ENCODE measurements at regions not wholly inside any gene's neighbourhood (a gene's known extent, or its start where the extent isn't known, plus 50 kb on each side); places are given as distances from the start of the nearest gene placed in this dataset.

DNA sequence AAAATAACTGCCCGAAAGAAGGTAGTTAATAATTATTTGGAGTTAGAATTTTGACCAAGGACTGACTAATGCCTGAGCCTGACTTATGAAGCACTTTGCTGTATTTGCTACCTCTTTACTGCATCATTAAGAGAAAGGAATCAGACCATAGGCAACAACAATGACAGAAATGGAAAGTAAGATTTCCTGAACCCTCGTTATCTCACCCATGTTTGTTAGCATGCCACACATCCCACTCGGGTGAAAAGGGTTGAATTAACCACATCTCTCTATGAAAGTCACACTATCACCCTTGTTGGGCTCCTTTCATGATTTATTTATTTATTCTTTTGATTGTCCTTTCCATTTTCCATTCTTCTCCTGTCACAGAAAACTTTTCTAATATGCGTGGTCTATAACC, 59.6 kb downstream of the OLIG3 start:
- DNase-seq, result no peak

DNA sequence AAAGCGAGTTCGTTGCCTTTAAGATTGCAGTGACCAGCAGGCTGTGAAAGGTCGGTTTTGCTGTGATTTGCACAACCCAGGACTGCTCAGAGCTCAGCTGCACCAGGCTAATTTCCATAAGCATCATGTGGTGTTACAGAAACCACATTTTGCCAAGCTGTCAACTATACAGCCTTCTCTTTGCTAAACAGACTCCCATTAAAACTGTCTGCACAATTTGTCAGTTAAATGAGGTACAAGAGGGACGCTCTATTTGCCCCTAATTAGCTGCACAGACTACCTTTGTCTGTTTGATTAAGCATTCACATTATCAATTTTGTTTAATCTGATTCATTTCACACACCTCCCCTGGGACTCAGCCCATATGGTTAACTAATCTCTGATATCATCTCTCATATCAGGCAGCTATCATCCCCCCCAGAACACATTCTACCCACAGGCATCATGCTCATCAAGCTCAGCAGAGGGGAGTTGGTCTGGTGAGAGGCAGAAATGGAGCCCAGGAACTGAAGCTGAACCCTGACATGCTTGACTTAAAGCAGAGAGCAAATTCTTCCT, 62.1 kb downstream of the OLIG3 start:
- no peak for DNase-seq

GRCh38 chr6:137430954-137431353, 63.2 kb downstream of the OLIG3 start:
- no peak for DNase-seq

DNA sequence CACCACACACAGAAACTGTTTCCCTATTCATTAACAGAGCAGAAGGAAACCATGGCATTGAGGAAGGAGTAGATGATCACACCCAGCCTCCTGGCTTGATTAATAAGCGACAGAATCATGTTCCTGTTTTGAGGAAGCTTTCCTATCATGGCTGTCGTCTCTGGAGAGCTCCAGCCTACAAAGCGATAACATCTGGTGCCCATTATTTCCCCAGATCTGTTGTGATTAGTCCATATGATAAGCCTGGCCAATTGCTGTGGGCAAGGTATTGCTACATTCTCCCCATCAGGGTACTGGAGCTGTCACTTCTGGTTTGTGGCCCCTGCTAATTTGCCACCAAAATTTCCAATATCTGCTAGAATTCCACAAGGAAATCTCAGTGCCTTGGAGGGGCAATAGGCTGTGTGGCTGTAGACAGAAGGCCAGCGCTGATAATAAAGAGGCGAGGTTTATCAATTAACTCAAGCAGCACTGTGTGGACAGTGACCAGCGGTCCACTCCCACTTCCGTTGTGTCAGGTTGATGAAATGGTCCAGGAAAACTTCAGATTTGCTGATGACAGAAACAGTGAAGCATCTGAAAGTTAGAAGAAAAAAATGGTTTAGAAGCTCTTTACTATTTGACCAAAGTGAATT, 66.4 kb downstream of the OLIG3 start:
- DNase-seq, result no peak

DNA sequence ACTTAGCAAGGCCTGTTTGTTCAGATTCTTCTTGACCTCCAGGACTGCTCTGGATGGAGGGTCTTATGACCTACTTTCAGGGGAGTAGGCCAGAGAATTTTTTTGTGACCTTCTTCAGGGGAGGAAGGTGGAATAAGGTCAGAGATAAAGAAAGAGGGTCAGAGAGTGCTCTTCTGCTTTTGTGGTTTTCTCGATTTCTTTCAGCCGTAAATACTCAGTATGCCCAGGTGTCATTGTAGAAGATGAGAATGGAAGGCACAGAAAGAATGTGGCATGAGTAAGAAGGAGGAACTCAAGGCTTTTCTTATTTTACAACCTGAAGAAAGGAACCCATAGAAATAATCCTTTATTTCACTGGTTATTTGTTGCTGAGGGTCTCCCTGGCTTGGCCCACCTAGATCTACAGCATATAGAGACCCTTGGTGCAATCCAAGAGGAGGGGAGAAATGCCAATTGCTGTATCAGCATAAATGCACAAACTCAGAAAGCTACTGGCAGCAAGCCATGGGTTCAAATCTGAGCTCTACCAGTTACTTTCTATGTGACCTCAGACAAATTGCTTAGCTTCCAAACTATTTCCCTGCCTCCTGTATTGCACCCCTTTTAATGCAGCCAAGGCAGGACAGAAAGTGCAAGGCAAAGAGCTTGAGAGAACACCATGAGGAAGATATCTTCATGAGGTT, 68.0 kb downstream of the OLIG3 start:
- DNase-seq, result no peak

DNA sequence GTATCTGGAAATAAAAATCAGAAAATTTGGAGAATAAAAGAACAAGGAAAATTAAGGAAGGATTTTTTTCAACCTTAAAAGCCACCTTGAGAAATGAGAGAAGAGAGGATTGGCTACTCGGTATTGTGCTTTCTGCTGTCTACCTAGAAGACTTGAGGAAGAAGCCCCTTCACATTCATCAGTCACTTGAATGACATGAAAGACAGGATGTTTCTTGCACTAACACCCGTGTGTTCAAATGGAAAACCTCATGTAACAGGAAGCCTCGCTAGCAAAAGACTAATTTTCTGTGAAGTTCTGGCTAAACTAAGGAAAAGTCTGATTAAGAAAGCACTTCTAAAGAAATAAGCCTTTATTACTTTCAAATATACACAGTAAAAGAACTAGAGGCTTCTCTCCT, 69.9 kb downstream of the OLIG3 start:
- no peak for DNase-seq

DNA sequence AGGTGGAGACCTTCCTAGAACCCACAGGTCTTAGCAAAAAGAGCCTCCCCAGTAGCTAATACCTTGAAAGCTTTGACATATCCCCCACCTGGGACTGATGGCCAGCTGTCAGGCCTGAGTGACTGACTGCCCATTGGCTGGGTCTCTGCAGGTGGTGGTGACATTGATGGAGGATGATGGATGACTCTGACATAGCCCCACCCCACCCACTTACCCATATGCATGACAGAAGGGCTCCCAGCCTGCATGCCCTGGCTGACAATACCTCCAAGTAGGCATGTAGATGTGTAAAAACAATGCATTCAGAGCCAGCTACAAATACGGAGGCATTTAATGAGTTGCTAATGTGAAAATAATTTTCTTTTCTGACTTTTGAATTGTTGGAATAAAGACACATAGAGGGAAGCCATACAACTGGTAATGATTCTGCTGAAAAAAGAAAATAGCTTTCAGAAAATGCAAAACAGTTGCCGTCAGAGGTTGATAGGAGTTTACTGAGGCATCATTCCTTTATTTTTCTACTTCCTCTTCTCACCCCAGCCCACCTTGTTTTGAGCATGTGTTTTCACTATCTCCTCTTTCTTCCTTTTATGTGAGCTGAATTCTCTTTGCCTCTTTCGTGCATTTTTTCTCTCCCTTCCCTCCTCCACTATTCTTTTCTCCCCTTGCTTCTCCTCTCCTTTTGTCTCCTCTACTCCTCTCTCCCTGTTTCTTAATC, 70.6 kb downstream of the OLIG3 start:
- no peak for DNase-seq

DNA sequence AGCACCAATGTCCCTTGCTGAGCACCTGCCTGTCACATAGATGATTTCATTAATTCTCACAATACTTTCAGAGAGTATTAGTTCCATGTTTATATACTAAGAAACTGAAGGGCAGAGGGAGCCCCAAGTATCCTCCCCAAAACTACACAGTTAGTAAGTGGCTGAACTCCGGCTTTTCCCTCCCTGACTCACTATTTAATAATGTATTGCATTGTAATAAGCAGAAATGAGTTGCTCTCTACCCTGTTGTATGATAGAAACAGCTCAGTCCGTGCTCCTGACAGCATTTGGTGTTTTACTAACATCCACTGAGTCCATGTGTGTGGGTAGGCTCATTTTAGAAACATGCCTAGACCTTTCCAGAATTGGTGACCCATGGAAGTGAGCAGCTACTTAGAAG, 76.8 kb downstream of the OLIG3 start:
- DNase-seq, result no peak

DNA sequence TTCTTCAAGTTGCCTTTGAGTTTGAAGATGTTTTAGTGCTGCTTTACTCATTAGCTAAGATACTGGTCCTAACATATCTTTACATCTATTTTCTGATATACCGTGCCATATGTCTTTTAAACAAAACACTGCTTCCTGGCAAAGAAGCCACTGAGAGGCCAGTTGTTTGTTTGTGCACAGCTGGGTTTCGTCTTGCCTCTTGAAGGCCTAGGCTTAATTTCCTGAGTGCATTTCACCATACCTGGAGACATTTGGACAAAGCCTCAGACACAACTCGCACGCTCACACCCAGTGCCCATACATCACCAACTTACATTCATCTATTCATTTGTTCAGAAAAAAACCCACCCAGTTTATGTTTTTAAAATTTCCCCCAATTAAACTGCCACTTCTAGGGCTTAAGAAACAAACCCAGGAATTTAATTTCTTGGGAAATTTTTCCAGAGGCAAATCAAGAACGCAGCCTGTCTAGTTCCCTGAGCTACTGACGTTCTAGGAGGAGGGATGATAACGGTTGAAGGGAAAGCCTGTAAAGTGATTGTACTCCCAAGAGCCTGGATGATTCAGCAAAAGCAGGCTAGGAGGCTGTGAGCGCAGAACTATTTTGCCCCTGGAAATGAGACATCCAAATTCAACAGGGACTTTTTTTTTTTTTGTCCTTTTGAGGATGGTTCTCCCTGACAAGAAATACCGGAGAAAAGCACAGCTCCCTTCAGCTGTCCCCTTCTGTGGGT, 77.7 kb downstream of the OLIG3 start:
- DNase-seq, result no peak

- no peak for DNase-seq
These were observed 78.4 kb downstream of the OLIG3 start for GRCh38 chr6:137415834-137416190.

DNA sequence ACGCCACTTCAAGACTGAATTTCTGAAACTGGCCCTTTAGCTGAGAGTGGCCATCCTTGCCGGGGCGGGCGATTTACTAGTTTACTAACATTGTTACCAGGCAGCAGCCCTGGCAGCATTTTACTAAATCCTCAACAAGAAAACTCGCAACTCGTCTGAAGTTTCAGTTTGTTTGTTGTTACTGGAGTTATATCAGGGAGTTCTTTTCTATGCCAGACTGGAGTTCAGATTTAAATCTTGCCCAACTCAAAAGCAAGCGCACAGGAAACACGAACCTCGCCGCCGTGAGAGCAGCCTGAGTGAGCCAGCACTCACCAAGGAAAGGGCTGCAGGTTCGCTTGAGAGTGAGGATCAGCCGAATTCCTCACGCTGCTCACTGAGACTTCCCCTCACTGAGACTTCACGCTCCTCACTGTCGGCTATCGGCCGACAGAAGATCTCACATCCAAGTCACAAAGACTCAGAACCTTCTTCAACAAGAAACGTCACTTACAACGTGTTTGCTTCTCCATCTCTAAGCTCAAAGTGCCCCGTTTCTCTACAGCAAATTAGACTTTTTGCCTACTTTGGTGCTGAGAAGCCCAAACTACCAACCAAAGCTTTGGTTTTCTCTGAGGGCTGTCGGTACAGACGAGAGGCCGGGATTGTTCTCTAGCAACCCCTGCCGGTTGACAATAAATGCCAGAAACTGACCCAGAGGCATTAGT, 78.9 kb downstream of the OLIG3 start:
- DNase-seq, result peak; percentile 73 to 76

DNA sequence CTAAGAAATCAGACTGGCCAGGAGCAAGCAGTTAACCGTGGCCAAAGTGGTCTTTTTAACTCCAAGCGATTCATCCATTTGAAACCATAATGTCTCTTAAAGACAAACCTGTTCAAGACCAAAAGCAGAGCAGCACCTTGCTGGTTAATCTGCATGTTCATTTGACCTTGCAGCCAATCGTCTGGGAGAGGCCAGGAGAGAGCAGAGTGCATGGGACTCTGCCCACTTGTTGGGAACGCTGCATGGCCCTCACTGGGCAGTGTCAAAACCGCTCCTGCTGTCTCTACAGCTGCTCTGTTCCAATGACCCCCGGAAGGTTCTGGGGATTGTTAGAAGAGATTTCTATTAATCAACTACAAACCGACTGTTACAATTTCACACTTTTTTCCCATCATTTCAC, 79.6 kb downstream of the OLIG3 start:
- no peak for DNase-seq

- no peak for DNase-seq
These were observed 80.7 kb downstream of the OLIG3 start for GRCh38 chr6:137413482-137413881.

DNA sequence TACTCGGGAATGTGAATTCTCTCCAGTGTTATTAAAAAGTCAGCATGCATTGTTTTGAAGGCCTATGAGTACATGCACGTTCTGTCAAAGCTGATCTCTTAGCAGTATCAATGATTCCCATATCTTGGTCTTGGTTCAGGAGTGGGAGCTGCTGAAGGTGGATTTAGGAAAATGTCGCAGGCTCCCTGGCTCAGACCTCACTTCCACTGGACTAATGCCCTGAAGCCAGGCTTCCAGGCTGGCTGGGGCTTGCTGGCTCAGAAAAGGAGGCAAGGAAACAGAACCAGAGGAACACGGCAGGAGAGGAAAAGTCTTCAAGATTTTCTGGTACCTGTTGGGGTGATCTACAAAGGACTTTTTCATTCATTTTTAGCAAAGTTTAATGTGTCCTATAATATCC, 81.6 kb downstream of the OLIG3 start:
- DNase-seq, result no peak

DNA sequence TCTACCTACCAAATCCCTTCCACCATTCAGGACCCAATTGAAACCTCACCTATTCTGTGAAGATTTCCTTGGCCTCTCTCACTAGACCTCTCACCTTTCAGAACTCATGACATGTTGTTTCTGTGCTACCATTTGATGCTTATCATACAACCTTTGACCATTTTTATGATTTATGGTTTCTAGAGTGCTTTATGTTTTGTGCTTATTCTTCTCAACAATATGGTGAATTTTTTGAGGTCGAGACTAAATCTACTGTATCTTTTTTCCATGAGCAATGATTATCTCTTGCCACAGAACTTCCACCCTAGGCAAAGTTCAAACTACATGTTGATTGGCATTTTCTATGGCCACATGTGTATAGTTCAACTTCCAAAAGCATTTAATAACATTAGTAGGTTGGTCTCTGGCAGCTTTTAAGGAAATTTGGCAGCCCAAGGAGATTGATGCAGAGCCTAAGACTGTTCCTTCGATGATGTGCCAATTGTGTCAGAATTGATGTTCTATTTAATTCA, 84.9 kb downstream of the OLIG3 start:
- no peak for DNase-seq

DNA sequence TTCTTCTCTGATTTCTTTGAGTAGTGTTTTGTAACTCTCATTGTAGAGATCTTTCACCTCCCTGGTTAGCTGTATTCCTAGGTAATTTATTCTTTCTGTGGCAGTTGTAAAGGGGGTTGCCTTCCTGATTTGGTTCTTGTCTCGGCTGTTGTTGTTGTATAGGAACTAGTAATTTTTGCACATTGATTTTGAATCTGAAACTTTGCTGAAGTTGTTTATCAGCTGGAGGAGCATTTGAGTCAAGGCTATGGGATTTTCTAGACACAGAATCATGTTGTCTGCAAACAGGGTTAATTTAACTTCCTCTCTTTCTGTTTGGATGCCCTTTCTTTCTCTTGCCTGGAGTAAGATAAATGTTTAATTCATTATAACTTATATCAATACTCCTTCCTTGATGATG, 86.4 kb downstream of the OLIG3 start:
- DNase-seq, result no peak

GRCh38 chr6:137405806-137406205, 88.4 kb downstream of the OLIG3 start:
- no peak for DNase-seq

GRCh38 chr6:137403855-137404254, 90.3 kb downstream of the OLIG3 start:
- no peak for DNase-seq

DNA sequence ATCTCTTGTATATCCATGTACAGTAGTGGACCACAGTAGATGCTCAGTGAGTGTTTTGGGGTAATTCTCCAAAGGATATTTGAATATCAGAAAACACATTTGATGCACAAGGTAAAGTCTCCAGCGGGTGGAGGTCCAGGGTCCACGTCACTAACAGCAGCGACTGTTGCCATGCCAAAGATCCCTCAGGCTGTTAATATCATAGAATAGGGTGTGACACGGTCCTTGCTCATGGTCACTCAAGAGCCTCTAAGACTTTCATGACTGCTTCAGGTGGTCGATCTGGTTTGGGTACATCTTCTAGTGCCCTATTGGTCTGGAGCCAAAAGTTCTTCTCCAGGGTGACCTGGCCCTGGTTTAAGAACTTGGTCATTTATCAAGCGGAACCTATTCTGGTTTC, 90.8 kb downstream of the OLIG3 start:
- no peak for DNase-seq

- DNase-seq, result no peak
These were observed 92.0 kb downstream of the OLIG3 start for GRCh38 chr6:137402143-137402680.

- no peak for DNase-seq
These were observed 93.1 kb downstream of the OLIG3 start for GRCh38 chr6:137401088-137401487.

GRCh38 chr6:137399881-137400443, 94.2 kb downstream of the OLIG3 start:
- no peak for DNase-seq
